Non-pigmented ciliary epithelial cell (primary cell): ENCODE measurements at regions not wholly inside any gene's neighbourhood (a gene's known extent, or its start where the extent isn't known, plus 50 kb on each side); places are given as distances from the start of the nearest gene placed in this dataset.
"Not testable (repeated sequence)": the region's sequence is repeated elsewhere in the genome, so short reads cannot be mapped to it uniquely, and the experiment has no call there.

Source experiments
- DNase-seq: peaks from one replicate; pipeline ENCODE4 v3.0.0-alpha.2; 2010; ENCODE audit warnings: low read depth

- DNase-seq: no peak
These were observed 1384.4 kb upstream of the PCDH10 start for GRCh38 chr4:131764730-131765129.

- peak; percentile 89 for DNase-seq
These were observed 1374.7 kb upstream of the PCDH10 start for GRCh38 chr4:131774382-131774781.

DNA sequence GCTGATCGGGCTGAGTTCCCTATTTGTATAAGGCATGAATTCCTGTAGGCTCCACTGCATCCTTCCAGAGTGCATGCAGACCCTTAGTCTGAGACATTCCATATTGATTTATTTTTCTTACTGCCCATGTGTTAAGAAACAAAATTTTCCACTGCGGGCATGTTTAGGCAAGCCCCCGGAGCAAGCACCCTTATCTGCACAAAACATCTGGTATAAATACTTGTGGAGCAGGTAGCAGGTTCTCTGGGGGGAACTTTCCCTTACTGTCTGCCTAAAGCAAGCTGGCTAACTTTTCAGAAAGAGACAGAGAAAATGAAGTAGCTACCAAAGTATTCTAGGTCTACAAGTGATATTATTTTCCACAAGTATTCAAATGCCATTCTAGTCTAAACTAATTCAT is 1338.5 kb upstream of the PCDH10 start:
- DNase-seq: not testable (repeated sequence)
